Mucosa of stomach (tissue), 1 donor: ENCODE measurements at regions not wholly inside any gene's neighbourhood (a gene's known extent, or its start where the extent isn't known, plus 50 kb on each side); places are given as distances from the start of the nearest gene placed in this dataset.

Source experiments
- H3K27me3 ChIP-seq: one replicate; pipeline ENCODE4 v1.7.0; 2013; ENCODE audit warnings: mild to moderate bottlenecking, low read length; ENCODE audit not compliant: control insufficient read depth, insufficient read depth
- H3K36me3 ChIP-seq: one replicate; pipeline ENCODE4 v1.7.0; 2013; ENCODE audit warnings: low read length; ENCODE audit not compliant: control insufficient read depth, insufficient read depth
- H3K4me1 ChIP-seq: one replicate; pipeline ENCODE4 v1.7.0; 2013; ENCODE audit warnings: mild to moderate bottlenecking, low read length; ENCODE audit not compliant: control insufficient read depth, insufficient read depth
- H3K4me3 ChIP-seq: one replicate; pipeline ENCODE4 v1.7.0; 2013; ENCODE audit warnings: low read length
- H3K9ac ChIP-seq: one replicate; pipeline ENCODE4 v1.7.0; 2013; ENCODE audit warnings: mild to moderate bottlenecking, low read length, moderate library complexity
- H3K9me3 ChIP-seq: one replicate; pipeline ENCODE4 v1.7.0; 2013; ENCODE audit warnings: mild to moderate bottlenecking, low read length, moderate library complexity; ENCODE audit not compliant: control insufficient read depth
- donor health status: Pancreatic carcinoma.

DNA sequence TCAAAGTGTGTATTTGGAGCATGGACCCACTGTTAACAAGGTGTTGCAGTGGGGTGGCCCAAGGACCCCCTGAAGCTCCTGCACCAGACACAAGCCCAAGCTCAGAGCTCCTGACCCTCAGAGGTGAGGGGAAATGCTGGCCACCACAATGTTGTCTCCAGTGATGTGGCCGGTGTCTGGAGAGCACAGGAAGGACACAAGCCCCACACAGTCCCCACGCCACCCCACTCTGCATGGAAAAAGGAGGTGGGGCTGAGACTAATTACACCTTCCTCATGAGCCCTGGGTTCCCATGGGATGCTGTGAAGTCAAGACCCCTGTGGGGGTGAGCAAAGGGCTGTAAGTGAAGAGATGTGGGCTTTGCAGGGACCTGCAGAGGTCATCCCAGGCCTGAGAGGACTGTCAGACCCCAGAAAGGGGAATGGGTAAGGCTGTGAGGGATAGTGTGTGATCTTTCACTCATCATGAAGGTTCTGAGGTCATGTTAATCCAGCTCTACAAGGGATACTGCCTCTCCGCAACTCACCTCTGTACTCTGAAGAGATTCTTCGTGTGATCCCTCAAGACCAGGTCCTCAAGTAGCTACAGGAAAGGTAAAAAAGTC is 136.3 kb upstream of the DHRS4 start:
- Histone ChIP-seq H3K27me3 (no peaks in the 10 kb centered on the region), H3K9me3 (no peaks in the 10 kb centered on the region)

DNA sequence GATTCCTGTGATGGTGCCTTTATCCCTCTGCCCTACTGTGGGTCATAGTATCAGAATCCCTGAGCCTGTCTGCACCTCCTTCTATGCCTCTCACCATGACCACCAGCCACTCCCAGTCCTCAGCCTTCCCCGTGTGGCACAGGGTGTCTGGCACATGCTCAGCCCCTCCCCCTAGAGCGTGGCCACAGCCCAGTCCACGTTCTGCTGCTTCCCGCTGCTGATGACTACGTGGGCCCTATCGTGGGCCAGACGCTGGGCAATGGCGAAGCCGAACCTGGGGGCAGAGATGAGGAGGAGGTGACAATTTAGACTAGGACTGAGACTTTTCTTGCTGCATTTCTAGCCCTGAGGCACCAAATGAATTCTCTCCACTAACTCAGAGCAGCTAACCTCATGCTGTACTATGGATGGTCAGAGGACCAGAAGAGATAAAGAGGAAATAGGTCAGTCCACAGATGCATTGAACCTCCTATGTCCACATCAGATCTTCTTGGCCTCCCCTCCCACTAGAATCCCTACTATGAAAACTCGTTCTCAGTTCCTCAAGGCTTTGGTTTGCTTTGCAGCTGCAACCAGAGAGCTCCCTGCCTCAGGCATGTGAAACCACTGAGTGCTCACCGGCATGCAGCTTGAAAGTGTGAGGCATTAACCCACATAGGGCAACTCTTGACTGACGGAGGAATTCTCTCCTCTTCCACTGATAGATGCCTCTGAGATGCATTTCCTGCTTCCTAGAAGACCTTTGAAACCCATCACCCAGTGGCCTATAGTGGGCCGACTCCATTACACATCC is 126.3 kb upstream of the DHRS4 start:
- H3K27me3 ChIP-seq: no peaks in the 10 kb centered on the region
- H3K9me3 ChIP-seq: no peaks in the 10 kb centered on the region
- no peaks in the 10 kb centered on the region for H3K36me3 ChIP-seq
- H3K4me1 ChIP-seq: peaks cover 15% of the 10 kb centered on the region
- no peak overlapping the region for H3K4me3 ChIP-seq
- no peak overlapping the region for H3K9ac ChIP-seq

More for the DNA sequence above, 136.3 kb upstream of the DHRS4 start:
- Histone ChIP-seq H3K36me3 (no peaks in the 10 kb centered on the region), H3K4me3 (no peak overlapping the region), H3K4me1 (no peaks in the 10 kb centered on the region), H3K9ac (no peak overlapping the region)

DNA sequence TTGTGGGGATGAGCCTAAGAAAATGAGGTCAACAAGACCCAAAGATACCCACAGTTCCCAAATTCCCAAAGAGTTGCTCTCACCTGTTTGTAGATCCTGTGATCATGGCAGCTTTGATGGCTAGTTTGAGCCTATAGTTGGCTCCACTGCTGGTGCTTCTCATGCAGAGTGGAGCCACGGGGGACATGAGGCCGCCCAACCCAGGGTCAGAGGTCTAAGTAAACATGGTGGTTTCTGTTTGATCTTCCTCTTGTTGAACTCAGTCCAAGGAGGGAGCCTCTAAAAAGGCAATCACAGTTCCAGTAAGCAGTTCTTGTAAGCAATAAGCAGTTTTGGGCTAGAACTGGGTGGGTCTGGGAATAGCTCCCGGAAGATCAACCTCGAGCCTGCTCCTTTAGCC is 125.6 kb upstream of the DHRS4 start:
- no peaks in the 10 kb centered on the region for H3K27me3 ChIP-seq
- no peak overlapping the region for H3K4me3 ChIP-seq
- no peaks in the 10 kb centered on the region for H3K9me3 ChIP-seq
- no peak overlapping the region for H3K9ac ChIP-seq
- peaks cover 15% of the 10 kb centered on the region for H3K4me1 ChIP-seq
- no peaks in the 10 kb centered on the region for H3K36me3 ChIP-seq

DNA sequence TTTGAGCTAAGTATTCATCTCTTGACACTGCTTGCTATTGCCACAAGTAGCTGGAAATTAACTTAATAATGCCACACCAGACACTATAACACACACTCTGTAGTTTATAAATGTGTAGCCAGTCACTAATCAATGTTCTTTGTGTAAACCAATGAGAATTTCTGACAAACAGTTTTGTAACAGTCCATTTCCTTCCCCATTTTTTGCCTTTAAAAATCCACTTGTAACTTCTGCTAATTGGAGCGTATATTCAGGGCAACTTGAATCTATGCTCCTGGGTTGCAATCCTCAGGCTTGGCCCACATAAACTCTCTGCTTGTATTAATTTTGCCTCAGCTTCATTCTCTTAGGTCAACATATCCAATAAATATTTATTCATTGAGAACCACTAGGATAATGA is 125.0 kb upstream of the DHRS4 start:
- Histone ChIP-seq H3K36me3 (no peaks in the 10 kb centered on the region), H3K9me3 (no peaks in the 10 kb centered on the region), H3K9ac (no peak overlapping the region), H3K4me1 (peaks cover 15% of the 10 kb centered on the region), H3K27me3 (no peaks in the 10 kb centered on the region), H3K4me3 (no peak overlapping the region)

DNA sequence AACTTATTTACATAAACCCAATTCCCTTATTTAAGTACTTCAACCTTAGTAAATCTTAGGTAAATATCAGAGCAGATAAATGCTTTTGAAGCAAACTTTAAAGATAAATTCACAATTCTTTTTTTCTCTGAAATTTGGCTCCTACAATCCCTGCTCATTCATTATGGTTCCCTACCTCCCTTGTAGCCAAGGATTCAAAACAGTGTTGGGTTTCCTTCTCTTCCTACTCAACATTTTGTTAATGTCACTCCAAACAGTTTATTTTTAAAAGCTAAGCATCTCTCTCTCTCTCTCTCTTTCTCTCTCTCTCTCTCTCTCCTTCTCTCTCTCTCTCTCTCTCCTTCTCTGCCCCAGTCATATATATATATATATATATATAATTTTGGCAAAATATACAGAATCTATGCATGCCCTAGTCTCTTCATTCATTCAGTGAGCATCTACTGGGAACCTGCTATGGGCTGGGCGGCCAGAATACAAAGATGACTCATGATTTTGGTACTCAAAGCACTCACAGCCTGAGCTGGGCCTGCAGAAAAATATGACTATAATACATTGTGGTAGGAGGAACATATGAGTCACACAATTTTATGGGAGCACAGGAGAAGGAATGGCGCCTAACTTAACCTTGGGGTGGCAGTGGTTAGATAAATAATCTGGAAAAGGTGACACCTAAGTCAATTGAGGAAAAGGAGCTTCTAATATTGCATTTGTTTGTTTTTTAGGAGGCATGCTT is 123.7 kb upstream of the DHRS4 start:
- Histone ChIP-seq H3K4me1 (peaks cover 15% of the 10 kb centered on the region), H3K36me3 (no peaks in the 10 kb centered on the region), H3K27me3 (no peaks in the 10 kb centered on the region), H3K9me3 (no peaks in the 10 kb centered on the region), H3K9ac (no peak overlapping the region), H3K4me3 (no peak overlapping the region)

DNA sequence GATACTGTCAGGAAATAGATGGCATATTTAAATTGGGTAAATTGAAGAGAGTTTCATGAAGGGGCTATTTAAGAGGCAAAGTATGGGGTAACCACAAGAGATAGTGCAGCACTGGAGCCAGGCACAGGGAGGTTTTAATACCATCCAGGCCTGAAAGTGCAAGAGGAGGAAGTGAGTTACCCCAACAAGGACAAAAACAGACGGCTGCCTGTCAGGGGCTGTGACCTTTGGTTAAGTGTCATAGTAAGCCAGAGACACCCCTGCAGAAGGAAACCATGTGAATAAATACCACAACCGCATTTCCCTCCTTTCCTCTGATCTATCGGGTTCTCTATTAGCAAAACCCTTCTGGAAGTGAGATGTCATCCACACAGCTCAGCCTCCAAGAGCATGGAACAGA is 122.0 kb upstream of the DHRS4 start:
- Histone ChIP-seq H3K36me3 (no peaks in the 10 kb centered on the region), H3K9ac (no peak overlapping the region), H3K9me3 (no peaks in the 10 kb centered on the region), H3K4me3 (no peak overlapping the region), H3K27me3 (no peaks in the 10 kb centered on the region), H3K4me1 (peaks cover 15% of the 10 kb centered on the region)

DNA sequence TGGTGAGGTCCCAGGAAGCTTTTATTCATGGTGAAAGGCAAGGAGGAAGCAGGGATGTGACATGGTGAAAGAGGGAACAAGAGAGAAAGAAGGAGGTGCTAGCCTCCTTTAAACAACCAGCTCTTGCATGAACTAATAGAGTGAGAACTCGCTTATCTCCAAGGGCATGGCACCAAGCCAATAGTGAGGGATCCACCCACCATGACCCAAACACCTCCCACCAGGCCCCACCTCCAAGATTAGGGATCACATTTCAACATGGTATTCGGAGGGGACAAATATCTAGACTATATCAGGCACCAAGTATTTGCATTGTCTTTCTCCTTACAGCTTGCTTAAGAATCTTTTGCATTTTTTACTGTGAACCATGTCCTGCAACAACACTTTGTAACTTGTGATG is 91.9 kb upstream of the DHRS4 start:
- Histone ChIP-seq H3K4me3 (no peak overlapping the region), H3K9me3 (no peaks in the 10 kb centered on the region), H3K27me3 (no peaks in the 10 kb centered on the region), H3K4me1 (peaks cover 7% of the 10 kb centered on the region), H3K36me3 (no peaks in the 10 kb centered on the region), H3K9ac (no peak overlapping the region)

DNA sequence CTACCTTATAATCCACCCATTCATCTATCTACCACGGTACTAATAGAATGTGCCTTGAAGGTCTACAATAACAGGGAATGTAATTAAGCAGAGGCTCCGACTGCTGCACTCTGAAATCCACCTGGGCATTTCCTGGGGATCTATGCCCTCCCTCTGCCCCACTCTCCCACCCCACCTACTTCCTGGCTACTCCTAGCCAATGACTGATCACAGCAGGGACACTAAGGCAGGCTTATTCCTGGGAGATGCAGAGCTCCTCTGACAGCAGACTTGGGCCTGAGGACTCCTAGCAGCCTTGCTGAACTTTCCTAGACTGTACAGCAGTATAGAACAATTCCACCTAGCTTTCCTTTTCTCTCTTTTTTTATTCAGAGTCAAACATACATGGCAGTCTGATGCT is 91.1 kb upstream of the DHRS4 start:
- Histone ChIP-seq H3K36me3 (no peaks in the 10 kb centered on the region), H3K4me3 (no peak overlapping the region), H3K9ac (no peak overlapping the region), H3K4me1 (peaks cover 7% of the 10 kb centered on the region), H3K9me3 (no peaks in the 10 kb centered on the region), H3K27me3 (no peaks in the 10 kb centered on the region)

DNA sequence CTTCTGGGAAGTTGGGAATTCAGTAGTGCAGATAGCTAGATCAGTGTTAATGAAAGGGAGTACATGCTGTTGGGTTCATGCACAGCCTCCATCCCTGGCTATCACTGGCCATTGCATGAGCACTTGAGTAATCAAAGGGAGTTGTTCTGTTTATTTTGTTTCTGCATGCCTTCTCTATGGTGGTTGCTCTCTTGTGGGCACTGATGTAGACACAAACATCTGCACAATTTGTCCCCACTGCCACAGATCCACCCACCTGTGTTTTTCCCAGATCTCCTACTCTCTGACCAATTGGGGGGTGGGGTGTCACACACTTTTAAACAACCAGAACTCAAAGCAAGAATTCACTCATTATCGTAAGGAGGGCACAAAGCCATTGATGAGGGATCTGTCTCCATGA is 89.7 kb upstream of the DHRS4 start:
- Histone ChIP-seq H3K4me1 (peaks cover 7% of the 10 kb centered on the region), H3K9me3 (no peaks in the 10 kb centered on the region), H3K27me3 (no peaks in the 10 kb centered on the region), H3K9ac (no peak overlapping the region), H3K4me3 (no peak overlapping the region), H3K36me3 (no peaks in the 10 kb centered on the region)

DNA sequence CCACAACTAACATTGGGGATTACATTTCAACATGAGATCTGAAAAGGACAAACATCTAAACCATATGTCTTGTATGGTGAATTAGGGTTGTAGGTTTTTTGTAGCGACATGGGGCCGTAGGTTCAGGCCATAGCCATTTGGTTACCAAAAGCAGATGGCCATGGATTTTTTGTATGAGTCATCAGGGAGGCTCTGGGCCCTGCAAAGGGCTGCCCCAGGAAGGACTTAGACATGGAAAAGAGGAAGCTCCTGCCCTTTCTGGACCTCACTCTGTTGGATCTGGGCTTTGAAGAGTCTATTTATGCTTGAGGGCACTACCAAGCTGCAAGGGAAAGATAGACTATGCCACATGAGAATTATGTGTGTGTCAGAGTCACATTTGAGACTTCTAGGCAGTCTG is 89.3 kb upstream of the DHRS4 start:
- Histone ChIP-seq H3K27me3 (no peaks in the 10 kb centered on the region), H3K9ac (no peak overlapping the region), H3K4me3 (no peak overlapping the region), H3K36me3 (no peaks in the 10 kb centered on the region), H3K9me3 (no peaks in the 10 kb centered on the region), H3K4me1 (peaks cover 7% of the 10 kb centered on the region)

DNA sequence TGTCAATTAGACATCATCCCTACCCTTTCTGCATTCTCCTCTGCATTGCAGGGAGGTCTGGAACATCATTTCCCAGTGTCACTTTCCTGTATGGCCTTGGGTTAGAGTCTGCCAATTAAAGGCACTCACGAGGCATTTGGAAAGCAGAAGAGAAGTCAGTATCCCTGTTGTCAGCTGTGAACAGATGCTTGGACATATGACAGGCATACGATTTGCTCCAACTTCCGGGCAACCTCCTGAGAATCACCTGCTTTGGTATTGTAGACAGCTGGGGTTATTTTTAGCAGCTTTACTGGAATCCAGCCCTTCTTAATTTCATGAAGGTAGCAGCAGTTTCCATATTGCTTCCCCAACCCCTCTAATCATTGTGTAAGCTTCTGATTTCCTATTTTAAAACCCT is 88.7 kb upstream of the DHRS4 start:
- no peak overlapping the region for H3K9ac ChIP-seq
- H3K9me3 ChIP-seq: no peaks in the 10 kb centered on the region
- peaks cover 7% of the 10 kb centered on the region for H3K4me1 ChIP-seq
- no peaks in the 10 kb centered on the region for H3K36me3 ChIP-seq
- H3K27me3 ChIP-seq: no peaks in the 10 kb centered on the region
- no peak overlapping the region for H3K4me3 ChIP-seq

DNA sequence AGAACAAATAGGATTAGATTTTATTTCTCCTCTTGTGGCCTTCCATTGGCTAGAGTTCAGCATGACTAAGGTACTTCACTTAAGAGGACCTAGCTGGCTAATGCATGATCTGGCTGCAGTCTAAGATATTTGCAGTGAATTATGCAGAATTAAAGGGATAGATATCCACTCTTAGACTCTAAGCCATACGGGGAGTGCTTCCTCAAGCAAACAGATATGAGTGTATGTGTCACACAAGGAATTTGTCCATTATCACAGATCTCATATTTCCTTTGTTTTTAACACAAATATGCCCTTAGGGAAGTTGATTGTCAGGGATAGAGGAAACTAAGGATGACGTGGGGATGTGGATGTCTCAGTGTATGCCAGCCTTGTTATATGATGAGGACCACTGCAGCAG is 88.1 kb upstream of the DHRS4 start:
- Histone ChIP-seq H3K27me3 (no peaks in the 10 kb centered on the region), H3K9ac (no peak overlapping the region), H3K4me3 (no peak overlapping the region), H3K9me3 (no peaks in the 10 kb centered on the region), H3K4me1 (peaks cover 7% of the 10 kb centered on the region), H3K36me3 (no peaks in the 10 kb centered on the region)
